ENCODE measurements at regions not wholly inside any gene's neighbourhood (a gene's known extent, or its start where the extent isn't known, plus 50 kb on each side); places are given as distances from the start of the nearest gene placed in this dataset.
A peak's percentile ranks its signal among the peaks of the same experiment; 100 is the strongest.

DNA sequence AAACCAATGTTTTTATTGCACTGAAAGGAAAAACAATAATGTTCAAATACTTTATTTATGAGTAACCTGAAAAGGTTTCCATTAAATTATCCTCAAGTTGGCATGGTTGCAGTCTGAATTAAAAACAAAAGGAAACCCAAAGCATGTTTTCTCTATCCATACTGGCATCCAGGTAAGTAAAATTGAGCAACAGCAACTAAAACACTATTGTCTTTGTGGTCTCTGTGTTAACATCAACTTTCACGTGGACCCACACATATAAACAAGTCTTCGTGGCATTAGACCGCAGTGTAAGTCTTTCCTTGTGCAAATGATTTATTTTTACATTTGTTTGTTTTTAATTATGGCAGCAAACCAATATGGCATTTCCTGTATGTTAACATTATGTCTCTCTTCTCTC is 757.6 kb downstream of the SEMA5A start:
- H3K9me3 ChIP-seq, result no peaks in the 10 kb centered on the region
- ATAC-seq (no peak), FAIRE-seq (no peak), DNase-seq (ENCODE audit: low read depth in 1 of 2, low spot score in 1 of 2) (no peak)
- H3K4me3 ChIP-seq, result no peak overlapping the region
- H3K4me1 ChIP-seq, result no peaks in the 10 kb centered on the region
- ChIA-PET POLR2A (no interaction called here), CTCF (no interaction called here)
- no peak overlapping the region for H3K4me2 ChIP-seq
- H3K27ac ChIP-seq, result no peak overlapping the region
- no peak for TF ChIP-seq ZFP36 (IDR thresholded peaks at IDR 0.05; ENCODE audit: borderline replicate concordance, partially characterized antibody)
- TF ChIP-seq HOXA7 (CRISPR knock-in tag; IDR thresholded peaks at IDR 0.05), result no peak
- TF ChIP-seq, protein P1, sequence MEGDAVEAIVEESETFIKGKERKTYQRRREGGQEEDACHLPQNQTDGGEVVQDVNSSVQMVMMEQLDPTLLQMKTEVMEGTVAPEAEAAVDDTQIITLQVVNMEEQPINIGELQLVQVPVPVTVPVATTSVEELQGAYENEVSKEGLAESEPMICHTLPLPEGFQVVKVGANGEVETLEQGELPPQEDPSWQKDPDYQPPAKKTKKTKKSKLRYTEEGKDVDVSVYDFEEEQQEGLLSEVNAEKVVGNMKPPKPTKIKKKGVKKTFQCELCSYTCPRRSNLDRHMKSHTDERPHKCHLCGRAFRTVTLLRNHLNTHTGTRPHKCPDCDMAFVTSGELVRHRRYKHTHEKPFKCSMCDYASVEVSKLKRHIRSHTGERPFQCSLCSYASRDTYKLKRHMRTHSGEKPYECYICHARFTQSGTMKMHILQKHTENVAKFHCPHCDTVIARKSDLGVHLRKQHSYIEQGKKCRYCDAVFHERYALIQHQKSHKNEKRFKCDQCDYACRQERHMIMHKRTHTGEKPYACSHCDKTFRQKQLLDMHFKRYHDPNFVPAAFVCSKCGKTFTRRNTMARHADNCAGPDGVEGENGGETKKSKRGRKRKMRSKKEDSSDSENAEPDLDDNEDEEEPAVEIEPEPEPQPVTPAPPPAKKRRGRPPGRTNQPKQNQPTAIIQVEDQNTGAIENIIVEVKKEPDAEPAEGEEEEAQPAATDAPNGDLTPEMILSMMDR (IDR thresholded peaks at IDR 0.05), result no peak
- no peak for TF ChIP-seq BHLHE40 (IDR thresholded peaks at IDR 0.05; ENCODE audit: low read depth, low read length)
- no peak for TF ChIP-seq NPAS2 (CRISPR knock-in tag; IDR thresholded peaks at IDR 0.05; ENCODE audit: borderline replicate concordance)
- no peak for TF ChIP-seq HOXB5 (CRISPR knock-in tag; IDR thresholded peaks at IDR 0.05)
- TF ChIP-seq RCOR1 (IDR thresholded peaks at IDR 0.05; ENCODE audit: low read depth, low read length), result no peak
- TF ChIP-seq FOSL2 (IDR thresholded peaks at IDR 0.05), result no peak
- no peak for TF ChIP-seq FOSL2 (CRISPR knock-in tag; IDR thresholded peaks at IDR 0.05)
- TF ChIP-seq, protein P2, sequence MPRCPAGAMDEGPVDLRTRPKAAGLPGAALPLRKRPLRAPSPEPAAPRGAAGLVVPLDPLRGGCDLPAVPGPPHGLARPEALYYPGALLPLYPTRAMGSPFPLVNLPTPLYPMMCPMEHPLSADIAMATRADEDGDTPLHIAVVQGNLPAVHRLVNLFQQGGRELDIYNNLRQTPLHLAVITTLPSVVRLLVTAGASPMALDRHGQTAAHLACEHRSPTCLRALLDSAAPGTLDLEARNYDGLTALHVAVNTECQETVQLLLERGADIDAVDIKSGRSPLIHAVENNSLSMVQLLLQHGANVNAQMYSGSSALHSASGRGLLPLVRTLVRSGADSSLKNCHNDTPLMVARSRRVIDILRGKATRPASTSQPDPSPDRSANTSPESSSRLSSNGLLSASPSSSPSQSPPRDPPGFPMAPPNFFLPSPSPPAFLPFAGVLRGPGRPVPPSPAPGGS (IDR thresholded peaks at IDR 0.05), result no peak
- no peak for TF ChIP-seq NR3C1 (IDR thresholded peaks at IDR 0.05)
- no peak for TF ChIP-seq CEBPB (IDR thresholded peaks at IDR 0.05)
- TF ChIP-seq FOXS1 (CRISPR knock-in tag; IDR thresholded peaks at IDR 0.05), result no peak
- no peak for TF ChIP-seq ESRRA (IDR thresholded peaks at IDR 0.05; ENCODE audit: borderline replicate concordance, low read length)
- TF ChIP-seq, protein P3, sequence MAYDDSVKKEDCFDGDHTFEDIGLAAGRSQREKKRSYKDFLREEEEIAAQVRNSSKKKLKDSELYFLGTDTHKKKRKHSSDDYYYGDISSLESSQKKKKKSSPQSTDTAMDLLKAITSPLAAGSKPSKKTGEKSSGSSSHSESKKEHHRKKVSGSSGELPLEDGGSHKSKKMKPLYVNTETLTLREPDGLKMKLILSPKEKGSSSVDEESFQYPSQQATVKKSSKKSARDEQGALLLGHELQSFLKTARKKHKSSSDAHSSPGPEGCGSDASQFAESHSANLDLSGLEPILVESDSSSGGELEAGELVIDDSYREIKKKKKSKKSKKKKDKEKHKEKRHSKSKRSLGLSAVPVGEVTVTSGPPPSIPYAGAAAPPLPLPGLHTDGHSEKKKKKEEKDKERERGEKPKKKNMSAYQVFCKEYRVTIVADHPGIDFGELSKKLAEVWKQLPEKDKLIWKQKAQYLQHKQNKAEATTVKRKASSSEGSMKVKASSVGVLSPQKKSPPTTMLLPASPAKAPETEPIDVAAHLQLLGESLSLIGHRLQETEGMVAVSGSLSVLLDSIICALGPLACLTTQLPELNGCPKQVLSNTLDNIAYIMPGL (CRISPR knock-in tag; IDR thresholded peaks at IDR 0.05; ENCODE audit: borderline replicate concordance), result no peak
- no peak for TF ChIP-seq GATA3 (IDR thresholded peaks at IDR 0.05; ENCODE audit: borderline replicate concordance)
- no peak for TF ChIP-seq HEYL (CRISPR knock-in tag; IDR thresholded peaks at IDR 0.05)
- TF ChIP-seq TP53 (CRISPR knock-in tag; IDR thresholded peaks at IDR 0.05), result no peak
- no peak for TF ChIP-seq SREBF2 (IDR thresholded peaks at IDR 0.05)
- 2% methylated on average over 3 of the region's 3 CpGs for WGBS (ENCODE audit: missing lambda C conversion rate)

DNA sequence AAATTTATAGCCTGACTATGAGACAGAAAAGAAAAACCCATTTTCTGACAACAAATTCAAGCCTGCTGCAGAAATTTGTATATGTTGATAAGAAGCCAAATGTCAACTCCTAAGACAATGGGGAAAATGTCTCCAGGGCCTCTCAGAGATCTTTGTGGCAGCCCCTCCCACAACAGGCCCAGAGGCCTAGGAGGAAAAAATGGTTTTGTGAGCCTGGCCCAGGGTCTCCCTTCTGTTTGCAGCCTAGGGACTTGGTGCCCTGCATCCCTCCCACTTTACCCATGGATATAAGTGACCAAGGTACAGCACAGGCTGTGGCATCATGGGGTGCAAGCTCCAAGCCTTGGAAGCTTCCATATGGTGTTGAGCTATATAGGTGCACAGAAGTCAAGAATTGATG is 740.2 kb downstream of the SEMA5A start:
- CTCF ChIA-PET, result no interaction called here
- peaks cover 8% of the 10 kb centered on the region; the same call in 2 of the 3 replicates for H3K9me3 ChIP-seq
- no peak overlapping the region for H3K4me2 ChIP-seq
- H3K27ac ChIP-seq, result no peak overlapping the region
- DNase-seq (ENCODE audit: low read depth in 1 of 2, low spot score in 1 of 2), result no peak
- POLR2A ChIA-PET, result no interaction called here
- no peaks in the 10 kb centered on the region for H3K4me1 ChIP-seq
- no peak for TF ChIP-seq CBX8 (IDR thresholded peaks at IDR 0.05)
- TF ChIP-seq ZFP36 (IDR thresholded peaks at IDR 0.05; ENCODE audit: borderline replicate concordance, partially characterized antibody), result peak; percentile 67
- no peak for FAIRE-seq
- no peak for ATAC-seq
- no peak overlapping the region for H3K4me3 ChIP-seq

GRCh38 chr5:8807636-8808035 is 738.2 kb downstream of the SEMA5A start:
- ChIA-PET POLR2A (no interaction called here), CTCF (no interaction called here)
- Histone ChIP-seq H3K27ac (no peak overlapping the region), H3K4me2 (no peak overlapping the region), H3K4me1 (no peaks in the 10 kb centered on the region), H3K4me3 (no peak overlapping the region), H3K9me3 (peaks cover 10% of the 10 kb centered on the region)
- under 1% methylated on average over 3 of the region's 3 CpGs for WGBS (ENCODE audit: missing lambda C conversion rate)
- ATAC-seq (no peak), DNase-seq (ENCODE audit: low read depth in 1 of 2, low spot score in 1 of 2) (no peak), FAIRE-seq (no peak)
- TF ChIP-seq FOSB (CRISPR knock-in tag; IDR thresholded peaks at IDR 0.05) (no peak), HOXA7 (CRISPR knock-in tag; IDR thresholded peaks at IDR 0.05) (no peak), KDM1A (IDR thresholded peaks at IDR 0.05; ENCODE audit: low read depth) (no peak), ESRRA (IDR thresholded peaks at IDR 0.05; ENCODE audit: borderline replicate concordance, low read length) (no peak)
